ENCODE measurements at regions not wholly inside any gene's neighbourhood (a gene's known extent, or its start where the extent isn't known, plus 50 kb on each side); places are given as distances from the start of the nearest gene placed in this dataset.

- H3K27ac ChIP-seq = no peak overlapping the region
- H3K4me3 ChIP-seq = no peak overlapping the region
- H3K27me3 ChIP-seq = no peaks in the 10 kb centered on the region
- H3K4me1 ChIP-seq = no peaks in the 10 kb centered on the region
- intact Hi-C loops (cut with DNase I) = no loop called here
- H3K9me3 ChIP-seq = no peaks in the 10 kb centered on the region
- H3K36me3 ChIP-seq (replicated peaks in 1 of 2; ENCODE audit: insufficient read depth in 1 of 2, low read depth in 2 of 2) = no peaks in the 10 kb centered on the region
- ATAC-seq (no peak), DNase-seq (no peak)
- TF ChIP-seq CTCF (IDR thresholded peaks at IDR 0.05) (no peak), POLR2A (IDR thresholded peaks at IDR 0.05) (no peak)
These were observed 572.1 kb downstream of the NLGN4X start for GRCh38 chrX:5656544-5656943.

GRCh38 chrX:5650904-5651303 lies 577.8 kb downstream of the NLGN4X start:
- Histone ChIP-seq H3K9me3 (no peaks in the 10 kb centered on the region), H3K27me3 (no peaks in the 10 kb centered on the region), H3K4me3 (no peak overlapping the region), H3K36me3 (replicated peaks in 1 of 2; ENCODE audit: insufficient read depth in 1 of 2, low read depth in 2 of 2) (no peaks in the 10 kb centered on the region), H3K27ac (no peak overlapping the region), H3K4me1 (no peaks in the 10 kb centered on the region)
- no peak for ATAC-seq
- WGBS, 2 donors = 35 to 48% methylated on average over 3 of the region's 3 CpGs
- intact Hi-C loops (cut with DNase I) = no loop called here
- no peak for TF ChIP-seq CTCF (IDR thresholded peaks at IDR 0.05)
- DNase-seq = no peak

- TF ChIP-seq CTCF (IDR thresholded peaks at IDR 0.05) = no peak
- no peak for TF ChIP-seq POLR2A (IDR thresholded peaks at IDR 0.05)
- no peaks in the 10 kb centered on the region for H3K9me3 ChIP-seq
- ATAC-seq = no peak
- no peaks in the 10 kb centered on the region for H3K36me3 ChIP-seq (replicated peaks in 1 of 2; ENCODE audit: insufficient read depth in 1 of 2, low read depth in 2 of 2)
- no peaks in the 10 kb centered on the region for H3K27me3 ChIP-seq
- intact Hi-C loops (cut with DNase I) = no loop called here
- H3K27ac ChIP-seq = no peak overlapping the region
- DNase-seq = no peak
- 50 to 66% methylated on average over 9 to 12 of the region's 12 CpGs for WGBS, 2 donors
- no peaks in the 10 kb centered on the region for H3K4me1 ChIP-seq
- H3K4me3 ChIP-seq = no peak overlapping the region
These were observed 579.6 kb downstream of the NLGN4X start for GRCh38 chrX:5648941-5649568.

GRCh38 chrX:5646818-5647217 lies 581.8 kb downstream of the NLGN4X start:
- H3K4me3 ChIP-seq = no peak overlapping the region
- intact Hi-C loops (cut with DNase I) = no loop called here
- ATAC-seq = no peak
- TF ChIP-seq CTCF (IDR thresholded peaks at IDR 0.05) (no peak), POLR2A (IDR thresholded peaks at IDR 0.05) (no peak)
- H3K27ac ChIP-seq = no peak overlapping the region
- H3K4me1 ChIP-seq = no peaks in the 10 kb centered on the region
- WGBS, 2 donors = 24 to 31% methylated on average over 5 of the region's 5 CpGs
- no peaks in the 10 kb centered on the region for H3K9me3 ChIP-seq
- H3K36me3 ChIP-seq (replicated peaks in 1 of 2; ENCODE audit: insufficient read depth in 1 of 2, low read depth in 2 of 2) = no peaks in the 10 kb centered on the region
- no peaks in the 10 kb centered on the region for H3K27me3 ChIP-seq
- DNase-seq = no peak

GRCh38 chrX:5644776-5645175 lies 583.9 kb downstream of the NLGN4X start:
- intact Hi-C loops (cut with DNase I) = no loop called here
- H3K27me3 ChIP-seq = no peaks in the 10 kb centered on the region
- TF ChIP-seq POLR2A (IDR thresholded peaks at IDR 0.05) (no peak), CTCF (IDR thresholded peaks at IDR 0.05) (no peak)
- H3K9me3 ChIP-seq = no peaks in the 10 kb centered on the region
- no peaks in the 10 kb centered on the region for H3K36me3 ChIP-seq (replicated peaks in 1 of 2; ENCODE audit: insufficient read depth in 1 of 2, low read depth in 2 of 2)
- no peak overlapping the region for H3K4me3 ChIP-seq
- DNase-seq (no peak), ATAC-seq (no peak)
- H3K27ac ChIP-seq = no peak overlapping the region
- no peaks in the 10 kb centered on the region for H3K4me1 ChIP-seq
- WGBS, 2 donors = 16 to 23% methylated on average over 4 to 8 of the region's 8 CpGs
